VCaP (cell line): ENCODE measurements at regions not wholly inside any gene's neighbourhood (a gene's known extent, or its start where the extent isn't known, plus 50 kb on each side); places are given as distances from the start of the nearest gene placed in this dataset.

Experiments
- H3K27ac ChIP-seq: fragments of 450-650 bp; 2 replicates; pipeline ENCODE4 v1.5.1; 2017
- TF ChIP-seq, protein P1 (sequence below): fragments of 450-650 bp; conservative IDR thresholded peaks from 2 replicates; pipeline ENCODE4 v1.5.1; 2017; ENCODE audit warnings: mild to moderate bottlenecking, moderate library complexity

GRCh38 chr21:38910390-38911067, 104.8 kb downstream of the ETS2 start:
- no peak overlapping the region for H3K27ac ChIP-seq
- TF ChIP-seq, protein P1, sequence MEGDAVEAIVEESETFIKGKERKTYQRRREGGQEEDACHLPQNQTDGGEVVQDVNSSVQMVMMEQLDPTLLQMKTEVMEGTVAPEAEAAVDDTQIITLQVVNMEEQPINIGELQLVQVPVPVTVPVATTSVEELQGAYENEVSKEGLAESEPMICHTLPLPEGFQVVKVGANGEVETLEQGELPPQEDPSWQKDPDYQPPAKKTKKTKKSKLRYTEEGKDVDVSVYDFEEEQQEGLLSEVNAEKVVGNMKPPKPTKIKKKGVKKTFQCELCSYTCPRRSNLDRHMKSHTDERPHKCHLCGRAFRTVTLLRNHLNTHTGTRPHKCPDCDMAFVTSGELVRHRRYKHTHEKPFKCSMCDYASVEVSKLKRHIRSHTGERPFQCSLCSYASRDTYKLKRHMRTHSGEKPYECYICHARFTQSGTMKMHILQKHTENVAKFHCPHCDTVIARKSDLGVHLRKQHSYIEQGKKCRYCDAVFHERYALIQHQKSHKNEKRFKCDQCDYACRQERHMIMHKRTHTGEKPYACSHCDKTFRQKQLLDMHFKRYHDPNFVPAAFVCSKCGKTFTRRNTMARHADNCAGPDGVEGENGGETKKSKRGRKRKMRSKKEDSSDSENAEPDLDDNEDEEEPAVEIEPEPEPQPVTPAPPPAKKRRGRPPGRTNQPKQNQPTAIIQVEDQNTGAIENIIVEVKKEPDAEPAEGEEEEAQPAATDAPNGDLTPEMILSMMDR = no peak

- TF ChIP-seq, protein P1 = no peak
- no peak overlapping the region for H3K27ac ChIP-seq
Observed at GRCh38 chr21:38909929-38910328, 104.2 kb downstream of the ETS2 start.

GRCh38 chr21:38909109-38909508, 103.4 kb downstream of the ETS2 start:
- no peak overlapping the region for H3K27ac ChIP-seq
- TF ChIP-seq, protein P1 = no peak

GRCh38 chr21:38908537-38908936, 102.8 kb downstream of the ETS2 start:
- TF ChIP-seq, protein P1 = no peak
- H3K27ac ChIP-seq = no peak overlapping the region

DNA sequence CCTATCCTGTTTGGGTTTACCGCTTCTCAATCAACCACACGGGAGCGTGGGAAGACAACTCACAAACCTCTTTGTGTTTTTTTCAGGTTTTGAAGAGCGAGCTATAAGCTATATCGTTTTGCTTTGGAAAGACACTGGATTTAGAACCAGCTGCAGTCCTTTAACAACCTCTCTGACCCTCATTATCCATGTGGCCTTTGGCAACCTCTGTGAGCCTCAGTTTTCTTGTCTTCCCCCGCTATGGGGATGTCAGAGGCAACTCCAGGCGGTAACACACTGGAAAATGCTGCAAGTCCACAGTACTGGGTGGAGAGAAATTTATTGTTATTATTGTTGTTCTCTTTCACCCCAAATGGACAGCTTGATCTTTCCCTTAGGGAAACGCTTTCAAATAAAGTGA, 100.0 kb downstream of the ETS2 start:
- no peak overlapping the region for H3K27ac ChIP-seq
- TF ChIP-seq, protein P1 = no peak

DNA sequence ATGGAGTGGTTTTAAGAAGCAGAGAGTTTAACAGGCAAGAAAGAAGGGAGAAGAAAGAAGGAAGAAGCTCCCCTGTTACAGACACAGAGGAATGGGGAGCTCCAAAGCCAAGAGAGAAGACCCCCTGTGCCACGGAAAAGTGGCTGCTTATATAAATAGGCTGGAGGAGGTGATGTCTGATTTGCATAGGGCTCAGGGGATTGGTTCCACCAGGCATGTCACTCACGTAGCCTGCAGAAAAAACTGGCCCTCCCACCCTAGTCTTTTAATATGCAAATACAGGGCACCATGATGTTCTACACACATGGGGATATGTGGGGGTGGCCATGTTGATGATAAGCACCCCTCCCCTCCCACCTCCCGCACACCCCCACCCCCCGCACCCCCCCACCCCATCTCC, 99.6 kb downstream of the ETS2 start:
- H3K27ac ChIP-seq = no peak overlapping the region
- TF ChIP-seq, protein P1 = no peak

GRCh38 chr21:38903690-38904139, 98.0 kb downstream of the ETS2 start:
- H3K27ac ChIP-seq = no peak overlapping the region
- TF ChIP-seq, protein P1 = no peak
